Esophagus muscularis mucosa (tissue), 4 donors: ENCODE measurements at regions not wholly inside any gene's neighbourhood (a gene's known extent, or its start where the extent isn't known, plus 50 kb on each side); places are given as distances from the start of the nearest gene placed in this dataset.

ENCODE experiments used
- EP300 ChIP-seq: sonication (generic); formaldehyde crosslinking; IDR thresholded peaks from one replicate; pipeline ENCODE4 v1.6.1; 2017; ENCODE audit warnings: antibody characterized with exemption
- POLR2A ChIP-seq: fragments of 450-650 bp; IDR thresholded peaks from one replicate; pipeline ENCODE4 v1.6.1; 2017; ENCODE audit warnings: antibody characterized with exemption, moderate library complexity, mild to moderate bottlenecking, low read depth
- POLR2AphosphoS5 ChIP-seq, 2 donors: sonication (generic); formaldehyde crosslinking; IDR thresholded peaks; one replicate each; pipeline ENCODE4 v1.6.1; 2017; ENCODE audit warnings: antibody characterized with exemption in 2 of 2
- TF ChIP-seq, protein P1 (sequence below), 3 experiments: fragments of 200-600 bp in 2 of 3; fragments of 450-650 bp in 1 of 3; sonication (generic) in 2 of 3; IDR thresholded peaks; one replicate each; pipeline ENCODE4 v1.5.1; 2017 to 2019; ENCODE audit warnings: antibody characterized with exemption in 3 of 3, mild to moderate bottlenecking in 2 of 3, moderate library complexity in 1 of 3

DNA sequence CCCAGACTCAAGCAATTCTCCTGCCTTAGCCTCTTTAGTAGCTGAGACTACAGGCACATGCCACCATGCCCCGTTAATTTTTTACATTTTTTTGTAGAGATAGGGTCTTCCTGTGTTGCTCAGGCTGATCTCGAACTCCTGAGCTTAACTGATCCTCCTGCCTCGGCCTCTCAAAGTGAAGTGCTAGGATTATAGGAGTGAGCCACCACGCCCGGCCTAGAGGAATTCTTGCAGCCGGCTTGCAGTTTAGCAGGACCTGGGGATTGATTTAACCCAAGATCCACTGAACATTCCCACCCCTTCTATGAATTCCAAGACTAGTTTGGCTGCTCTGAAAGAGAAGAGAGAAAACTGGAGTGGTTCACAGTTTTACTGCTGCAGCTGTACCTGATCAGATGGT lies 63.3 kb upstream of the TNRC6B start:
- TF ChIP-seq, protein P1, sequence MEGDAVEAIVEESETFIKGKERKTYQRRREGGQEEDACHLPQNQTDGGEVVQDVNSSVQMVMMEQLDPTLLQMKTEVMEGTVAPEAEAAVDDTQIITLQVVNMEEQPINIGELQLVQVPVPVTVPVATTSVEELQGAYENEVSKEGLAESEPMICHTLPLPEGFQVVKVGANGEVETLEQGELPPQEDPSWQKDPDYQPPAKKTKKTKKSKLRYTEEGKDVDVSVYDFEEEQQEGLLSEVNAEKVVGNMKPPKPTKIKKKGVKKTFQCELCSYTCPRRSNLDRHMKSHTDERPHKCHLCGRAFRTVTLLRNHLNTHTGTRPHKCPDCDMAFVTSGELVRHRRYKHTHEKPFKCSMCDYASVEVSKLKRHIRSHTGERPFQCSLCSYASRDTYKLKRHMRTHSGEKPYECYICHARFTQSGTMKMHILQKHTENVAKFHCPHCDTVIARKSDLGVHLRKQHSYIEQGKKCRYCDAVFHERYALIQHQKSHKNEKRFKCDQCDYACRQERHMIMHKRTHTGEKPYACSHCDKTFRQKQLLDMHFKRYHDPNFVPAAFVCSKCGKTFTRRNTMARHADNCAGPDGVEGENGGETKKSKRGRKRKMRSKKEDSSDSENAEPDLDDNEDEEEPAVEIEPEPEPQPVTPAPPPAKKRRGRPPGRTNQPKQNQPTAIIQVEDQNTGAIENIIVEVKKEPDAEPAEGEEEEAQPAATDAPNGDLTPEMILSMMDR (IDR thresholded peaks at IDR 0.05) = no peak
- TF ChIP-seq POLR2AphosphoS5 (IDR thresholded peaks at IDR 0.05) = no peak
- TF ChIP-seq EP300 = no peak
- TF ChIP-seq POLR2A = no peak
